OCI-LY7 (cell line): ENCODE measurements at regions not wholly inside any gene's neighbourhood (a gene's known extent, or its start where the extent isn't known, plus 50 kb on each side); places are given as distances from the start of the nearest gene placed in this dataset.

ENCODE experiments used
- EZH2phosphoT487 ChIP-seq: fragments of 200-600 bp; sonication (generic); IDR thresholded peaks from 2 replicates; pipeline ENCODE4 v1.6.1; 2018; ENCODE audit warnings: low read depth, borderline replicate concordance, mild to moderate bottlenecking, mixed run types, antibody characterized with exemption, low read length, moderate library complexity, mixed read lengths
- TF ChIP-seq, protein P1 (sequence below): fragments of 200-600 bp; sonication (generic); conservative IDR thresholded peaks from 2 replicates; pipeline ENCODE4 v1.5.1; 2014; ENCODE audit warnings: mild to moderate bottlenecking, antibody characterized with exemption, low read length, moderate library complexity, mixed read lengths

- TF ChIP-seq, protein P1, sequence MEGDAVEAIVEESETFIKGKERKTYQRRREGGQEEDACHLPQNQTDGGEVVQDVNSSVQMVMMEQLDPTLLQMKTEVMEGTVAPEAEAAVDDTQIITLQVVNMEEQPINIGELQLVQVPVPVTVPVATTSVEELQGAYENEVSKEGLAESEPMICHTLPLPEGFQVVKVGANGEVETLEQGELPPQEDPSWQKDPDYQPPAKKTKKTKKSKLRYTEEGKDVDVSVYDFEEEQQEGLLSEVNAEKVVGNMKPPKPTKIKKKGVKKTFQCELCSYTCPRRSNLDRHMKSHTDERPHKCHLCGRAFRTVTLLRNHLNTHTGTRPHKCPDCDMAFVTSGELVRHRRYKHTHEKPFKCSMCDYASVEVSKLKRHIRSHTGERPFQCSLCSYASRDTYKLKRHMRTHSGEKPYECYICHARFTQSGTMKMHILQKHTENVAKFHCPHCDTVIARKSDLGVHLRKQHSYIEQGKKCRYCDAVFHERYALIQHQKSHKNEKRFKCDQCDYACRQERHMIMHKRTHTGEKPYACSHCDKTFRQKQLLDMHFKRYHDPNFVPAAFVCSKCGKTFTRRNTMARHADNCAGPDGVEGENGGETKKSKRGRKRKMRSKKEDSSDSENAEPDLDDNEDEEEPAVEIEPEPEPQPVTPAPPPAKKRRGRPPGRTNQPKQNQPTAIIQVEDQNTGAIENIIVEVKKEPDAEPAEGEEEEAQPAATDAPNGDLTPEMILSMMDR = no peak
- no peak for TF ChIP-seq EZH2phosphoT487
These were observed 130.7 kb upstream of the CELF2 start for GRCh38 chr10:10886861-10887531.
